GM10266 (cell line): ENCODE measurements at regions not wholly inside any gene's neighbourhood (a gene's known extent, or its start where the extent isn't known, plus 50 kb on each side); places are given as distances from the start of the nearest gene placed in this dataset.

ENCODE experiments used
- DNase-seq: peaks from one replicate; pipeline ENCODE4 v3.0.0; 2012; ENCODE audit errors: extremely low spot score
- TF ChIP-seq, protein P1 (sequence below): IDR thresholded peaks from 2 replicates; pipeline ENCODE4 v1.5.1; 2012; ENCODE audit warnings: mild to moderate bottlenecking, low read depth; ENCODE audit not compliant: control insufficient read depth, insufficient read depth; ENCODE audit errors: missing control alignments

DNA sequence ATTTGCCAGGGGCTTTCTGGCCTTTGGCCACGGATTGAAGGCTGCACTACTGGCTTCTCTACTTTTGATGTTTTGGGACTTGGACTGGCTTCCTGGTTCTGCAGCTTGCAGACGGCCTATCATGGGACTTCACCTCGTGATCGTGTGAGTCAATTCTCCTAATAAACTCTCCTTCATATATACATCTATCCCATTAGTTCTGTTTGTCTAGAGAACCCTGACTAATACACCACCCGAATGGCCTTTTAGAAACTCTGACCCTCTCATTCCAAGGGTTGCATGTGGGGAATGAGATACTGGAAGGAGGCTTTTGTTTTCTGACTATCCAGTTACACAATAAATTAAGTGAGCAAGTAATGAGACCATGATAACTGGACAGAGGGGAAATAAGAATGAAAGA, 430.7 kb downstream of the CDH2 start:
- DNase-seq = no peak
- TF ChIP-seq, protein P1, sequence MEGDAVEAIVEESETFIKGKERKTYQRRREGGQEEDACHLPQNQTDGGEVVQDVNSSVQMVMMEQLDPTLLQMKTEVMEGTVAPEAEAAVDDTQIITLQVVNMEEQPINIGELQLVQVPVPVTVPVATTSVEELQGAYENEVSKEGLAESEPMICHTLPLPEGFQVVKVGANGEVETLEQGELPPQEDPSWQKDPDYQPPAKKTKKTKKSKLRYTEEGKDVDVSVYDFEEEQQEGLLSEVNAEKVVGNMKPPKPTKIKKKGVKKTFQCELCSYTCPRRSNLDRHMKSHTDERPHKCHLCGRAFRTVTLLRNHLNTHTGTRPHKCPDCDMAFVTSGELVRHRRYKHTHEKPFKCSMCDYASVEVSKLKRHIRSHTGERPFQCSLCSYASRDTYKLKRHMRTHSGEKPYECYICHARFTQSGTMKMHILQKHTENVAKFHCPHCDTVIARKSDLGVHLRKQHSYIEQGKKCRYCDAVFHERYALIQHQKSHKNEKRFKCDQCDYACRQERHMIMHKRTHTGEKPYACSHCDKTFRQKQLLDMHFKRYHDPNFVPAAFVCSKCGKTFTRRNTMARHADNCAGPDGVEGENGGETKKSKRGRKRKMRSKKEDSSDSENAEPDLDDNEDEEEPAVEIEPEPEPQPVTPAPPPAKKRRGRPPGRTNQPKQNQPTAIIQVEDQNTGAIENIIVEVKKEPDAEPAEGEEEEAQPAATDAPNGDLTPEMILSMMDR = no peak

DNA sequence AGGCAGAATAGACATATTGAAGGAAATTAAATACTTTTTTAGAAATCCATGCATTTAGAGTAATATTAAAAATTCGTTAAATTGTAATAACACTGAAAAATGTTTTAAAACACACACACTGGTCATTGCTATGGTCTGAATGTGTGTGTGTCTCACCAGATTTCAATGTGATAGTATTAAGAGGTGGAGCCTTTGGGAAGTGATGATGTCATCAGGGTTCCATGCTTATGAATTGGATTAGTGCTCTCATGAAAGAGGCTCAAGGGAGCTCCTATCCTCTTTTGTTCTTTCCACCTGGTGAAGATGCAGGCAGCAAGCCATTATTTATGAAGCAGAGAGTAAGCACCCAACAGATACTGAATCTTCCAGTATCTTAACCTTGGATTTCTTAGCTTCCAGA, 441.8 kb downstream of the CDH2 start:
- no peak for DNase-seq

DNA sequence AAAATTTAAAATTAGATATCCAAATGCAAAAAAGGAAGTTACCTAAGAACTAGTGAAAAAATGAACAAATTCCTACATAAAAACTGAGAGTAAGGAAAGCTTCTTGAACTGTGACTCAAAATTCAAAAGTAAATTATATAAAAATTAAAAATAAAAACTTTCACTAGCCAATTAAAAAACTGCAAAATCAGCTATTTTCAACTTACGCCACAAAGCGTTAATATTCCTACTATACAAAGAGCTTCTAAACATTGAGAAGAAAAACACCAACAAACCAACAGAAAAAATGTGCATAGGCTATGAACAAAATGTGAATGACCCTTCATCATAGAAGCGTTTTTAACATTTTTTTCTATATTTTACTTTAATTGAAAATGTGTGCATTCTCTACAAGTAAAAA, 445.7 kb downstream of the CDH2 start:
- DNase-seq = no peak
- TF ChIP-seq, protein P1 = no peak

More for the DNA sequence above, 441.8 kb downstream of the CDH2 start:
- TF ChIP-seq, protein P1 = no peak

DNA sequence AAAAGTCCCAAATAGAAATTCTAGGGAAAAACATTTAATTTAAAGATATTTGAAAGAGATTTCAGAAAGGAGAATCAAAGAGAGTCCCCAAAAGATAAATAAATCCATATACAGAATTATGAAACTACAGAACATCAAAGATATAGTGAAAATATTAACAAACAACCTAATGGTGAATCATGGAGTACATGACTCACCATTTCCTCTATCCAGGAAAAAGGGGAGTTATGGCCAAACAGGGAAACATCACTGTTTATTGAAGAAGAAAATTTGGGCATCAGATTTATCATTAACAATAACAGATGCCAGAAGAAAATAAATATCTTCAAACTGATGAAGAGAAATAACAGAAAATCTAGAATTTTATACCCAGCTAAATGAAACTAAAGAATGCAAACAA, 448.3 kb downstream of the CDH2 start:
- DNase-seq = no peak
- TF ChIP-seq, protein P1 = no peak

DNA sequence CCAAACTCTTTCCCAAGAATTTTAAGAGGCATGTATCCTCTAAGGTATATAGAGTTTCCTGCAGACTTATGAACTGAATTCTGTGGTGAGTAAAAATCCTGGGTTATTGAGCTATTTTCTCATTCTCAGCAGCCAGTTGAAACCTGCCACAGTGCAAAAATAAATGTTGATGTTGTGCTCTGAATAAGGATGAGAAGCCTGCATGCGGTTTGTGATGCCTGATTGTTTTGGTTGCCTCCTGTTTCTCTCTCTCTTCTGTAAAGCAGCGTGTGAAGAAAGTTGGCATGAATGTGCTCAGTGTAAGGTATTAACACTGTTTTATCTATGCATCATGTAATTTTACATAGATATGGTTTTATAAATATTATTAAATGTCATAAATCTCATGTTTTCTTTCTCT, 452.6 kb downstream of the CDH2 start:
- TF ChIP-seq, protein P1 = no peak
- DNase-seq = no peak

DNA sequence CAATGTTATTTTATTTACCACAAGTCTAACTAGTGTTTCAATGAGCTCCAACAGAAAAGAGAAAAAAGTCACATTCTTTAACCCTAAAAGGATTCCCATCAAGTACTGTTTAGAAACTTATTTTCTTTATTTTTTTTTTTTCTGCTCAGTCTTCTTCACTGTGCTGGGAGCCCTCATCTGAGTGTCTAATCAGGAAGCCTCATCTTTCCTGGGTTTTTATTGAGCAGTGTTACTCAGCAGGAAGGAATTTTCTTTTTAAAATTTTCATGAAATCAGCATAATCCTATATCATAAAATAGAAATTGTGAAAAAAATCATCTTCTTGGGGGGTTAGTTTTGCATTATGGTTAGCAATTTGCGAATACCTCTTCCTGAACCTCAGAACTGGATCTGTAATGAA, 453.8 kb downstream of the CDH2 start:
- TF ChIP-seq, protein P1 = no peak
- no peak for DNase-seq

DNA sequence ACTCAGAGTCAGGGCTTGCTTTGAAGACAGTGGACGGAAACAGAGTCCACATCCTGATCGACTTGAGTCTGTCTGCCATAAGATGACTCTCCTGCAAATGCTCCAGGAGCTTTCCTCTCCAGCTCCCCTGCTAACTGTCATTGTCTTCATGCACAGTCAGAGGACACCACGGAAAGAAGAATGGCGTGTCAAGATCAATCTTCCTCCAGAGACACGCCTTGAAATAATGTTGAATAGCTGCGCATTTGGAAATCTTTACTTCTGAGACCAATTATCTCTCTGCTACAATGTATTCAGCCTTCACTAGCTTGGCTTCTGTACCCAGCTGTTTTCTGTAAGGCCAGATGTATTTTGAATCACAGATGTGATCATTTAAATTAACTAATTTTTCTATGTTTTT, 457.2 kb downstream of the CDH2 start:
- DNase-seq = no peak
- TF ChIP-seq, protein P1 = no peak
